ENCODE measurements at regions not wholly inside any gene's neighbourhood (a gene's known extent, or its start where the extent isn't known, plus 50 kb on each side); places are given as distances from the start of the nearest gene placed in this dataset.

DNA sequence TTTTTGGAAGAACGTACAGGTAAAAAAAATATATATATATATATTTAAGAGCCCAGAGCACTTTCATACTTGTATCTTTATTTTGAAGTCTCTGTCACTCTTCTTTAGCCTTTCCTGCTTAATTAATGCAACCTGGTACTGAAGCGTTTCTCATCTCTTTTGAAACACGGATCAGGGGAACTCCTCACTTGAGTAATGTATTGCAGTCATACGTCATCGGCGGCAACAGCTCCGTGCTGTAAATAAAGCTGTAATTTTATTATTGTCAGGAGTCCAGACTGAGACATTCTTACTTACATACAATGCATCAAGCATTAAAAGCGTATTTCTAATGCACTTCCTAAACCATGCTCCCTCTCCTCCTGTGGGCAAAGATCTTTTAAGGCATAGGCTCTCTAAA is 514.7 kb downstream of the SOX11 start:
- TF ChIP-seq, protein P1, sequence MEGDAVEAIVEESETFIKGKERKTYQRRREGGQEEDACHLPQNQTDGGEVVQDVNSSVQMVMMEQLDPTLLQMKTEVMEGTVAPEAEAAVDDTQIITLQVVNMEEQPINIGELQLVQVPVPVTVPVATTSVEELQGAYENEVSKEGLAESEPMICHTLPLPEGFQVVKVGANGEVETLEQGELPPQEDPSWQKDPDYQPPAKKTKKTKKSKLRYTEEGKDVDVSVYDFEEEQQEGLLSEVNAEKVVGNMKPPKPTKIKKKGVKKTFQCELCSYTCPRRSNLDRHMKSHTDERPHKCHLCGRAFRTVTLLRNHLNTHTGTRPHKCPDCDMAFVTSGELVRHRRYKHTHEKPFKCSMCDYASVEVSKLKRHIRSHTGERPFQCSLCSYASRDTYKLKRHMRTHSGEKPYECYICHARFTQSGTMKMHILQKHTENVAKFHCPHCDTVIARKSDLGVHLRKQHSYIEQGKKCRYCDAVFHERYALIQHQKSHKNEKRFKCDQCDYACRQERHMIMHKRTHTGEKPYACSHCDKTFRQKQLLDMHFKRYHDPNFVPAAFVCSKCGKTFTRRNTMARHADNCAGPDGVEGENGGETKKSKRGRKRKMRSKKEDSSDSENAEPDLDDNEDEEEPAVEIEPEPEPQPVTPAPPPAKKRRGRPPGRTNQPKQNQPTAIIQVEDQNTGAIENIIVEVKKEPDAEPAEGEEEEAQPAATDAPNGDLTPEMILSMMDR (IDR thresholded peaks at IDR 0.05; ENCODE audit: control extremely low read depth in 1 of 3, insufficient read depth in 1 of 3, low read depth in 1 of 3, low read length in 3 of 3): no peak
- TF ChIP-seq POLR2A (IDR thresholded peaks at IDR 0.05; ENCODE audit: control extremely low read depth in 1 of 2, low read depth in 2 of 2, low read length in 2 of 2): no peak
- TF ChIP-seq, protein P2, sequence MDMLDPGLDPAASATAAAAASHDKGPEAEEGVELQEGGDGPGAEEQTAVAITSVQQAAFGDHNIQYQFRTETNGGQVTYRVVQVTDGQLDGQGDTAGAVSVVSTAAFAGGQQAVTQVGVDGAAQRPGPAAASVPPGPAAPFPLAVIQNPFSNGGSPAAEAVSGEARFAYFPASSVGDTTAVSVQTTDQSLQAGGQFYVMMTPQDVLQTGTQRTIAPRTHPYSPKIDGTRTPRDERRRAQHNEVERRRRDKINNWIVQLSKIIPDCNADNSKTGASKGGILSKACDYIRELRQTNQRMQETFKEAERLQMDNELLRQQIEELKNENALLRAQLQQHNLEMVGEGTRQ (IDR thresholded peaks at IDR 0.05; ENCODE audit: low read length): no peak
- no peak for TF ChIP-seq SP2 (IDR thresholded peaks at IDR 0.05; ENCODE audit: low read length)

Measured in H1 (cell line).